Erythroblast (primary cell): ENCODE measurements at regions not wholly inside any gene's neighbourhood (a gene's known extent, or its start where the extent isn't known, plus 50 kb on each side); places are given as distances from the start of the nearest gene placed in this dataset.
A peak's percentile ranks its signal among the peaks of the same experiment; 100 is the strongest.
"Not testable (repeated sequence)": the region's sequence is repeated elsewhere in the genome, so short reads cannot be mapped to it uniquely, and the experiment has no call there.

ENCODE experiments used
- DNase-seq, 2 experiments: peaks; one replicate each; lab custom pipeline; 2025; lab: John Stamatoyannopoulos, UW
- GATA1 ChIP-seq: IDR thresholded peaks from 2 replicates; pipeline ENCODE4 v1.6.1; 2011; ENCODE audit warnings: low read depth, mild to moderate bottlenecking, control low read depth, low read length, moderate library complexity
- POLR2A ChIP-seq: IDR thresholded peaks from 2 replicates; pipeline ENCODE4 v1.6.1; 2011; ENCODE audit warnings: mild to moderate bottlenecking, low read length

GRCh38 chr20:55097621-55098020, 622.2 kb downstream of the DOK5 start:
- TF ChIP-seq GATA1 (no peak), POLR2A (no peak)
- no peak for DNase-seq

GRCh38 chr20:55095745-55096400, 620.5 kb downstream of the DOK5 start:
- TF ChIP-seq POLR2A (no peak), GATA1 (no peak)

GRCh38 chr20:55094353-55094861, 619.0 kb downstream of the DOK5 start:
- DNase-seq, result peak; percentile 87 to 91
- TF ChIP-seq GATA1 (no peak), POLR2A (no peak)

More at GRCh38 chr20:55095745-55096400, 620.5 kb downstream of the DOK5 start:
- peak in 1 of 2 experiments; percentile 9 for DNase-seq

- TF ChIP-seq GATA1 (no peak), POLR2A (no peak)
- no peak for DNase-seq
Measured at GRCh38 chr20:55090286-55090685, 614.9 kb downstream of the DOK5 start.

DNA sequence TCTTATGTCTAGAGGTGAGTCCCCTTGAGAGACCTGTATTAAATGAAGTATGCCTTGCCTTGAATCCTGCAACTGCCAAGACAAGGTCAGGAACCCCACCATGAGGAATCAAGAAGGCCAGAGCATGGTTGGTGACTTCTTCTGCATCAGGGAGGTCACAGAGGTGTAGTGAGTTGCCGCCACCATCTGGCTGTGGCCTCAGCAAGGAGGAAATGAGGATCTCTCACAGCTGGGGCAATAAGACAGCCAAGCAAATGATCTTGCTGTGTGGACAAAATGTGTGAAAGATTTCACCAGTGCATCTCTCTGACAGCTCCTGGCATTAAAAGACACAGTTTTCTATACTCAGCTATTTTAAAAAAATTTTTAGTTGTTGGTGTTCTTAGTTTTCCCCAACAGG, 611.0 kb downstream of the DOK5 start:
- no peak for DNase-seq
- TF ChIP-seq GATA1, result no peak
- no peak for TF ChIP-seq POLR2A

DNA sequence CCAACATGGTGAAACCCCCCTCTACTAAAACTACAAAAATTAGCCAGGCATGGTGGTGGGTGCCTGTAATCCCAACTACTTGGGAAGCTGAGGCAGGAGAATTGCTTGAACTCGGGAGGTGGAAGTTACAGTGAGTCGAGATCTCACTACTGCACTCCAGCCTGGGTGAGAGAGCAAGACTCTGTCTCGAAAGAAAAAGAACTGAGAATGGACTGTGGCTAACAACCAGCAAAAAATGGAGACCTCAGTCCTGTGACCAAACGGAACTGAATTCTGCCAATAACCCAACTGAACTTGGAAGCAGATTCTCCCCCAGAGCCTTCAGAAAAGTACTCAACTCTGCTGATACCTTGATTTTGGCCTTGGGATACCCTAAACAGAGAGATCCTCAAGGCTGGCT, 604.5 kb downstream of the DOK5 start:
- DNase-seq, result no peak
- TF ChIP-seq POLR2A (no peak), GATA1 (no peak)

GRCh38 chr20:55074266-55074840, 599.0 kb downstream of the DOK5 start:
- DNase-seq, result not testable (repeated sequence)

GRCh38 chr20:55070001-55070400, 594.6 kb downstream of the DOK5 start:
- TF ChIP-seq GATA1 (no peak), POLR2A (no peak)
- DNase-seq, result no peak

GRCh38 chr20:55067158-55067825, 591.9 kb downstream of the DOK5 start:
- TF ChIP-seq GATA1 (no peak), POLR2A (no peak)
- no peak for DNase-seq

DNA sequence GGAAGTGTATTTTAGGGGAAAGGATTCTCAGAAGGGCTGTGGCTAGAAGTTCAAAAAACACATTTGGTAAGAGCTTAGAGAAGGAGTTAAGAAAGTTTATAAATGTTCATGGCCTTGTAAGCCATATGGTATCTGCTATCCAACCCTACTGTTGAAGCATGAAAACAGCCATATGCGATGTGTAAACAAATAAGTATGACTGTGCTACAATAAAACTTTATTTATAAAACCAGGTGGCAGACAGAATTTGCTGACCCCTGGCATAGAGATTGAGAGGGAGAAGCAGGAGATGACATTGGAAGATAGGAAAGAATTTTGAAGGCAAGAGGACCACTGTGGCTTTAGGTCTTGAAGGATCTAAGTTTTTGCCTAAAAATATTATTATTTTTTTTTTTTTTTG, 583.5 kb downstream of the DOK5 start:
- no peak for DNase-seq
- TF ChIP-seq POLR2A (no peak), GATA1 (no peak)

- TF ChIP-seq POLR2A (no peak), GATA1 (no peak)
Measured at GRCh38 chr20:55057779-55058415, 582.5 kb downstream of the DOK5 start.

DNA sequence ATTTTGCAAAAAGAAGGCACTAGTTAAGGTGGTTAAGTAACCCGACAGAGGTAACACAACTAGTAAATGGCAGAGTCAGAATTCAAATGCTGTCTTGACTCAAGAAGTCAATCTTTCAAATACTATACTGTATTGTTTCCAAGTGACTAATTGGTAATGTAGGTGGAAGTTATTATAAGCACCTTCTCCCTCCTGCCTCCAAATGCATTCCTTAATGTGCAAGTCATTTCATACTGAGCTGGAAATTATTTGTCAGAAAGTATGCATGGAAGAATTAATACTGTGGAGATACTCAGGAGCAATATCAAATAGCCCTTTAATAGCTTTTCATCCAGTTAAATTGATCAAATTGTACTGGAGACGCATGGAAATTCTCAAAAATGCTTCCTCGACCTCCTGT, 579.1 kb downstream of the DOK5 start:
- TF ChIP-seq POLR2A, result no peak
- no peak for TF ChIP-seq GATA1

More at GRCh38 chr20:55057779-55058415, 582.5 kb downstream of the DOK5 start:
- peak; percentile 6 for DNase-seq

DNA sequence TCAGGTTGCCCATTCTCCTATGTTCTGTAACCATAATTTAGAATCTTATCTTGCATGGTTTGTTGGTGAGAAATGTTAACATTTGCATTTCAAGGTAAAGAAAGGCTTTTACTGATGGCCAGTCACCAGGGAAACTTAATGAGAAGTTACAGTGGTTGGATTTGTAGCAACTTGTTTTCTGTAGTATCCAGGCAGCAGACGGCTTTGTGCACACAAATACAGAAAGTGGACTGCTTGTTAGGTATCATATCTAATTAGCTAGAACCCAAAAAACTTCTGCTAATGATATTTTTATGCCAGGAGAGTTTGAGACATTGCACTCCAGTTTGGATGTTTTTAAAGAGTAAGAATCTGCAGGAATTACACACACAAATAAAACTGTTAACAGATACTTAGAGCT, 578.0 kb downstream of the DOK5 start:
- TF ChIP-seq POLR2A, result no peak
- TF ChIP-seq GATA1, result no peak
- no peak for DNase-seq

More for the DNA sequence above, 579.1 kb downstream of the DOK5 start:
- no peak for DNase-seq

GRCh38 chr20:55052459-55052858, 577.1 kb downstream of the DOK5 start:
- DNase-seq, result no peak

More at GRCh38 chr20:55052459-55052858, 577.1 kb downstream of the DOK5 start:
- TF ChIP-seq GATA1, result no peak
- TF ChIP-seq POLR2A, result no peak
